ENCODE measurements at regions not wholly inside any gene's neighbourhood (a gene's known extent, or its start where the extent isn't known, plus 50 kb on each side); places are given as distances from the start of the nearest gene placed in this dataset.

- no peak overlapping the region for H3K27ac ChIP-seq
- no peak for DNase-seq (ENCODE audit: low spot score)
- no peak for TF ChIP-seq CTCF (IDR thresholded peaks at IDR 0.05)
- no peak overlapping the region for H3K4me3 ChIP-seq
These were observed 163.3 kb downstream of the URI1 start for GRCh38 chr19:30105316-30105715.

GRCh38 chr19:30105727-30106126 is 163.7 kb downstream of the URI1 start:
- TF ChIP-seq CTCF (IDR thresholded peaks at IDR 0.05): no peak
- DNase-seq (ENCODE audit: low spot score): no peak
- H3K27ac ChIP-seq: no peak overlapping the region

GRCh38 chr19:30106417-30107095 is 164.5 kb downstream of the URI1 start:
- H3K4me3 ChIP-seq: no peak overlapping the region
- DNase-seq (ENCODE audit: low spot score): no peak
- no peak for TF ChIP-seq CTCF (IDR thresholded peaks at IDR 0.05)
- H3K27ac ChIP-seq: no peak overlapping the region

More at GRCh38 chr19:30105727-30106126, 163.7 kb downstream of the URI1 start:
- H3K4me3 ChIP-seq: no peak overlapping the region

- TF ChIP-seq CTCF (IDR thresholded peaks at IDR 0.05): no peak
- Histone ChIP-seq H3K4me3 (no peak overlapping the region), H3K27ac (no peak overlapping the region)
- DNase-seq (ENCODE audit: low spot score): no peak
These were observed 165.2 kb downstream of the URI1 start for GRCh38 chr19:30107251-30107650.

GRCh38 chr19:30109565-30109964 is 167.5 kb downstream of the URI1 start:
- no peak for DNase-seq (ENCODE audit: low spot score)
- H3K4me3 ChIP-seq: no peak overlapping the region
- TF ChIP-seq CTCF (IDR thresholded peaks at IDR 0.05): no peak
- no peak overlapping the region for H3K27ac ChIP-seq

- H3K4me3 ChIP-seq: no peak overlapping the region
- no peak for DNase-seq (ENCODE audit: low spot score)
- TF ChIP-seq CTCF (IDR thresholded peaks at IDR 0.05): no peak
- no peak overlapping the region for H3K27ac ChIP-seq
These were observed 169.2 kb downstream of the URI1 start for GRCh38 chr19:30111021-30111855.

- no peak for TF ChIP-seq CTCF (IDR thresholded peaks at IDR 0.05)
- no peak overlapping the region for H3K27ac ChIP-seq
- no peak overlapping the region for H3K4me3 ChIP-seq
- no peak for DNase-seq (ENCODE audit: low spot score)
These were observed 170.1 kb downstream of the URI1 start for GRCh38 chr19:30112171-30112570.
